Amniotic epithelial cell (primary cell): ENCODE measurements at regions not wholly inside any gene's neighbourhood (a gene's known extent, or its start where the extent isn't known, plus 50 kb on each side); places are given as distances from the start of the nearest gene placed in this dataset.

Experiments
- DNase-seq: peaks from one replicate; pipeline ENCODE4 v3.0.0-alpha.2; 2010; ENCODE audit warnings: low read depth

- no peak for DNase-seq
Observed at GRCh38 chr4:4599481-4600275, 57.8 kb upstream of the STX18 start.

GRCh38 chr4:4598851-4599411, 57.1 kb upstream of the STX18 start:
- DNase-seq = no peak

- no peak for DNase-seq
Observed at GRCh38 chr4:4596720-4597119, 54.9 kb upstream of the STX18 start.

GRCh38 chr4:4595252-4595651, 53.4 kb upstream of the STX18 start:
- no peak for DNase-seq

- no peak for DNase-seq
Observed at GRCh38 chr4:4594285-4594920, 52.6 kb upstream of the STX18 start.

- DNase-seq = no peak
Observed at GRCh38 chr4:4593596-4594284, 51.9 kb upstream of the STX18 start.

- DNase-seq = no peak
Observed at GRCh38 chr4:4592414-4592813, 50.6 kb upstream of the STX18 start.
